ENCODE measurements at regions not wholly inside any gene's neighbourhood (a gene's known extent, or its start where the extent isn't known, plus 50 kb on each side); places are given as distances from the start of the nearest gene placed in this dataset.

GRCh38 chr11:115555336-115556090, 51.3 kb upstream of the CADM1 start:
- DNase-seq (ENCODE audit: low read depth) = no peak

Data from iris pigment epithelial cell (primary cell).